Calu3 (cell line): ENCODE measurements at regions not wholly inside any gene's neighbourhood (a gene's known extent, or its start where the extent isn't known, plus 50 kb on each side); places are given as distances from the start of the nearest gene placed in this dataset.

Experiments
- BruUV-seq: library from RNA; stranded (reverse); fragments of 400-500 nt; replicated peaks from 2 replicates; lab custom pipeline; 2021; lab: Mats Ljungman, UMichigan
- CTCF ChIA-PET: fragments of 300-600 bp; sonication (Branson Sonifier 250); formaldehyde crosslinking; loops from one replicate; lab custom pipeline; 2022; ENCODE audit warnings: antibody characterized with exemption; lab: Charles Lee
- DNase-seq: peaks from one replicate; pipeline ENCODE4 v3.0.0; 2022
- H3K27ac Mint-ChIP-seq: one replicate; pipeline ENCODE4 v1.8.0; 2022; ENCODE audit warnings: mixed read lengths; ENCODE audit not compliant: unreplicated experiment
- H3K27me3 Mint-ChIP-seq: one replicate; pipeline ENCODE4 v1.8.0; 2022; ENCODE audit warnings: mixed read lengths; ENCODE audit not compliant: unreplicated experiment
- H3K36me3 Mint-ChIP-seq: one replicate; pipeline ENCODE4 v1.8.0; 2022; ENCODE audit warnings: mild to moderate bottlenecking, moderate library complexity, mixed read lengths; ENCODE audit not compliant: insufficient read depth, unreplicated experiment
- H3K4me1 Mint-ChIP-seq: one replicate; pipeline ENCODE4 v1.8.0; 2022; ENCODE audit warnings: mild to moderate bottlenecking, low read depth, mixed read lengths; ENCODE audit not compliant: unreplicated experiment
- H3K4me3 Mint-ChIP-seq: one replicate; pipeline ENCODE4 v1.8.0; 2022; ENCODE audit warnings: mild to moderate bottlenecking, low read depth, moderate library complexity, mixed read lengths; ENCODE audit not compliant: unreplicated experiment
- H3K9me3 Mint-ChIP-seq: one replicate; pipeline ENCODE4 v1.8.0; 2022; ENCODE audit warnings: low read depth, mixed read lengths; ENCODE audit not compliant: unreplicated experiment
- CTCF ChIP-seq: fragments of 200-600 bp; IDR thresholded peaks from one replicate; pipeline ENCODE4 v1.8.0; 2022; ENCODE audit warnings: antibody characterized with exemption; ENCODE audit not compliant: unreplicated experiment
- intact Hi-C: fragments of 100-400 bp; cut with micrococcal nuclease; formaldehyde crosslinking; loops from one replicate; pipeline ENCODE4 v1.10.0; 2022; ENCODE audit not compliant: unreplicated experiment

DNA sequence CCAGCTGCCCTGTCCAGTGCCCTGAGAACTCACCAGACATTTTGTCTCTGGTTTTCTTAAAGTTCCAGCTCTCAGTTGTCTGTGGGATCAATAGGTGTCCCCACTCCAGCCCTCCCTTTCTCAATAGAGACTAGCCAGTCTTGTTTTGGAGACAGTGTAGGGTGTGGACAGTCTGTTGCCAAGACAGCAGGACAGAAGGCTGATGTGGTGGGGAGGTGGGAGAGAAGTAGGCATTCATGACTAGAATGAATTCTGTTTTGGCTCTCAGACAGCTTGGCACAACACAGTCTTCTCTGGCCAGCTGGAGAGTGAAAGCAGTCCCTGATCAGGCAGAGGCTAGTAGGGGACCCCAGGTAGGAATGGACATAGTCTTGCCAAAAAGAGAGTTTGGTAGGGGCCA is 467.0 kb upstream of the PODXL start:
- CTCF ChIA-PET: no interaction called here
- no peak overlapping the region for H3K27ac Mint-ChIP-seq

GRCh38 chr7:132022188-132022587 is 465.8 kb upstream of the PODXL start:
- CTCF ChIA-PET: interaction anchor here (0.6 kb wide), 1 partner anchor 20 kb away, joined by 3 read pairs; no protein-coding TSS in a partner anchor
- H3K27ac Mint-ChIP-seq: no peak overlapping the region
- H3K27me3 Mint-ChIP-seq: no peaks in the 10 kb centered on the region
- intact Hi-C loops: no loop called here
- BruUV-seq: no TSS peak
- no peak overlapping the region for H3K4me3 Mint-ChIP-seq
- peaks cover 3% of the 10 kb centered on the region for H3K9me3 Mint-ChIP-seq
- DNase-seq: no peak
- H3K4me1 Mint-ChIP-seq: no peaks in the 10 kb centered on the region
- H3K36me3 Mint-ChIP-seq: no peaks in the 10 kb centered on the region
- TF ChIP-seq CTCF: no peak

More for the DNA sequence above, 467.0 kb upstream of the PODXL start:
- no peak overlapping the region for H3K4me3 Mint-ChIP-seq
- no TSS peak for BruUV-seq
- no peak for TF ChIP-seq CTCF
- no peaks in the 10 kb centered on the region for H3K4me1 Mint-ChIP-seq
- H3K9me3 Mint-ChIP-seq: no peaks in the 10 kb centered on the region
- H3K36me3 Mint-ChIP-seq: no peaks in the 10 kb centered on the region
- intact Hi-C loops: no loop called here
- no peak for DNase-seq
- H3K27me3 Mint-ChIP-seq: no peaks in the 10 kb centered on the region

DNA sequence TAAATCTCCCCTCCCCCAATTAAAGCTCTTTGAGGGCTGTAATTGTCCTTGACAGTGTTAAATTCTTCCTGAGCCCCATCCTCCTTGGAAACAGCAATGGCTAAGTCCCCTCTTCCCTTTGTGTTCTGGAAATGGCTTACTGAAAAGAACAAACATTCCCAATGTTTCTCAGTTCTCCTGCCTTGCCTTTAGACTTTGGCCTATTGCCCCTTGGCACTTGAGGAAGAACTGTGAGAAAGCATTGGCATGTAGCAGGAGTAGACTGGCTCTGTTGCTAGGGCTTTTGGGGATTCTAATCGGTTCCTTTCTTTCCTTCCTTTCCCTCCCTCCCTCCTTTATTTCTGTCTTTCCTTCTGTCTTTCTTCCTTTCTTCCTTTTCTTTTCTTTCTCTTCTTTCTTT is 463.3 kb upstream of the PODXL start:
- DNase-seq: no peak
- intact Hi-C loops: no loop called here
- BruUV-seq: no TSS peak

GRCh38 chr7:132009778-132010177 is 453.4 kb upstream of the PODXL start:
- no peaks in the 10 kb centered on the region for H3K27me3 Mint-ChIP-seq
- H3K36me3 Mint-ChIP-seq: no peaks in the 10 kb centered on the region
- no peak for DNase-seq
- peaks cover 7% of the 10 kb centered on the region for H3K9me3 Mint-ChIP-seq
- no peak for TF ChIP-seq CTCF
- CTCF ChIA-PET: no interaction called here
- H3K4me1 Mint-ChIP-seq: no peaks in the 10 kb centered on the region
- no TSS peak for BruUV-seq
- intact Hi-C loops: no loop called here
- no peak overlapping the region for H3K4me3 Mint-ChIP-seq
- H3K27ac Mint-ChIP-seq: no peak overlapping the region

More for the DNA sequence above, 463.3 kb upstream of the PODXL start:
- Mint-ChIP-seq H3K4me1 (no peaks in the 10 kb centered on the region), H3K27ac (no peak overlapping the region), H3K36me3 (no peaks in the 10 kb centered on the region), H3K9me3 (peaks cover 3% of the 10 kb centered on the region), H3K27me3 (no peaks in the 10 kb centered on the region), H3K4me3 (no peak overlapping the region)
- CTCF ChIA-PET: interaction anchor here (0.6 kb wide), 1 partner anchor 308 kb away, joined by 4 read pairs; no protein-coding TSS in a partner anchor
- TF ChIP-seq CTCF: no peak
